ENCODE measurements at regions not wholly inside any gene's neighbourhood (a gene's known extent, or its start where the extent isn't known, plus 50 kb on each side); places are given as distances from the start of the nearest gene placed in this dataset.

DNA sequence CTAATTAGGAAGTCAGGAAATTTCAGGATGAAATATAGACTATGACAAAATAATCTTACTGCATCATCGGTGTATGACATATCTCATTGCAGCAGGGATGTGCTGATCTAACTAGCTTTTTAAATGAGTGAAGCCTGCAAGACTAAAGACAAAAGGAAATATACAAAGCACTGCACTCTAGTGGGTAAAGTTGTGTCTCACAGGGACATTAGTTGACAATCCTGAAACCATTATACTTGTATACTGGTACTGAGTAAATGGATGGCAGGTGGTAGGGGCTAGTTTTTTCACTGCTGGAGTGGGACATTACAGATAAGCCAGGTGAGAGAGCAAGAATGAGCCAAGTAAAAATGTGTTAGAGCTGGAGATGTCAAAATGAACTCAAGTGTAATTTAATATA lies 317.5 kb upstream of the RAB6C start:
- TF ChIP-seq, protein P1, sequence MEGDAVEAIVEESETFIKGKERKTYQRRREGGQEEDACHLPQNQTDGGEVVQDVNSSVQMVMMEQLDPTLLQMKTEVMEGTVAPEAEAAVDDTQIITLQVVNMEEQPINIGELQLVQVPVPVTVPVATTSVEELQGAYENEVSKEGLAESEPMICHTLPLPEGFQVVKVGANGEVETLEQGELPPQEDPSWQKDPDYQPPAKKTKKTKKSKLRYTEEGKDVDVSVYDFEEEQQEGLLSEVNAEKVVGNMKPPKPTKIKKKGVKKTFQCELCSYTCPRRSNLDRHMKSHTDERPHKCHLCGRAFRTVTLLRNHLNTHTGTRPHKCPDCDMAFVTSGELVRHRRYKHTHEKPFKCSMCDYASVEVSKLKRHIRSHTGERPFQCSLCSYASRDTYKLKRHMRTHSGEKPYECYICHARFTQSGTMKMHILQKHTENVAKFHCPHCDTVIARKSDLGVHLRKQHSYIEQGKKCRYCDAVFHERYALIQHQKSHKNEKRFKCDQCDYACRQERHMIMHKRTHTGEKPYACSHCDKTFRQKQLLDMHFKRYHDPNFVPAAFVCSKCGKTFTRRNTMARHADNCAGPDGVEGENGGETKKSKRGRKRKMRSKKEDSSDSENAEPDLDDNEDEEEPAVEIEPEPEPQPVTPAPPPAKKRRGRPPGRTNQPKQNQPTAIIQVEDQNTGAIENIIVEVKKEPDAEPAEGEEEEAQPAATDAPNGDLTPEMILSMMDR (IDR thresholded peaks at IDR 0.05) = no peak
- no peak for TF ChIP-seq POLR2A (IDR thresholded peaks at IDR 0.05)
